ENCODE measurements at regions not wholly inside any gene's neighbourhood (a gene's known extent, or its start where the extent isn't known, plus 50 kb on each side); places are given as distances from the start of the nearest gene placed in this dataset.

DNA sequence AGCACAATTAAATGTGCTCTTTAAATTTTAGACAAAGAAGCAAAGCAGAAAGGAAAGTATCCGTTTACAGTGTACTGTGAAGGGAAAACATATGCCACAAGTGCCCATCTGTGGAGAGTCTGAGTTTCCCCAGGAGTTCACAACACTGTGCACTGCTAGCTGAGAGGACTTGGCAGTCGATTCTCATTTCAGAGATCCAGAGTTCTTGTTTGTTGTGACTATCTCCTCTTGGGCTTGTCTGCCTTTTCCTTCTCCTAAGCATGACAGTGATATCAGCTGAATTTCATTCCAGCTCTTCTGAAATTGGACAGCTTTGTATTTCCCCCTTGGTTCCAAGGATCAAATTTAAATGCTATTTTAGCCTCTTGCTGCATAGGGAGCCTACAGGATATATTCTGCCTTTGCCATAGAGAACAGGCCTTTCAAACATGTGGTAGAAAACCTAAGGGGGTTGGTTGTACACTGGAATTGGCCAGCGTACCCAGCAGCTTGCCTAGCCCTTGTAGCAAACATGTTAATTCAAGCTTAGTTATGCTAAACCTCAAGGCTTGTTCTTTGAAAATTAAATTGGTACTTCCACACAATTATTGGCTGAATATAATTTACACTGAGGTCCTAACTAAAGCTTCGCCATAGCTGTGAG, 259.2 kb upstream of the NOVA1 start:
- Mint-ChIP-seq H3K4me3 (no peak overlapping the region), H3K27me3 (no peaks in the 10 kb centered on the region), H3K27ac (no peak overlapping the region), H3K36me3 (ENCODE audit: low read depth) (no peaks in the 10 kb centered on the region), H3K4me1 (no peaks in the 10 kb centered on the region), H3K9me3 (no peaks in the 10 kb centered on the region)
- DNase-seq (no peak), ATAC-seq (no peak)

DNA sequence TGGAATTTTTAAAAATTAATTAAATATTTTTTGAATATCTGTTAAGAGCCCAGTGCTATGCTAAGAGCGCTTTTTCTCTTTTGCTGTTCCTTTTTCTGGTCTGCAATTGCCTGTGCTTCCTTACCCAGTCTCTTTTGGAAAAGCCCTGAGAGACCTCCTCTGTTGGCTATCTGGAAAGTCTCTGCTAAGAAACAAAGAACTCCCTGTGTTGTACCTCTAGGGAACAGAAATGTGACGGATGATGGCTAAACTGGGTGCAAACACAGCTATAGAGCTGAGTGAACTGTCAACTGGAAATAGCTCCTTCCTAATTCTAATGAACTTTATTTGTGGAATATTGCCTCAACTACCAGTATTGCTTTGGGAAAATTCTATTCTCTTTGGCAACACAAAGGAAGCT, 261.6 kb upstream of the NOVA1 start:
- Mint-ChIP-seq H3K4me3 (no peak overlapping the region), H3K27me3 (no peaks in the 10 kb centered on the region), H3K4me1 (no peaks in the 10 kb centered on the region), H3K36me3 (ENCODE audit: low read depth) (no peaks in the 10 kb centered on the region), H3K27ac (no peak overlapping the region), H3K9me3 (no peaks in the 10 kb centered on the region)
- ATAC-seq: no peak
- no peak for DNase-seq

DNA sequence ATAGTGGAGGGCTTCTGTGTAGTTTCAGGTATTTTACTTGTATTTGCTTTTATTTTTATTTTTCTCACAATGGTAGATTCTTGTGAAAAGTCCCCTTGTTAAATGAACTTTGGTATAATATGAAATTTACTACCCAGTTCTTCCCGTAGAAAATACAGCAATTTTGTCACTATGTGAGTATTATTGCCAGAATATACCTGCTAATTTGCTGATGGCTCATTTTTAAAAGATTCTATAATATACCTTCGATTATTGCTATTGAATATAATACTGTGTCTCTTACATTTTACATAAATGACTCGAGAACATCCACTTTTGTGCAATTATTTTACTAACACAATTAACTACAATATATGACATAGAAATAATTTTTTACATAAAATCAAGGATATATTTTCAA, 262.3 kb upstream of the NOVA1 start:
- H3K4me3 Mint-ChIP-seq: no peak overlapping the region
- DNase-seq (no peak), ATAC-seq (no peak)
- no peaks in the 10 kb centered on the region for H3K4me1 Mint-ChIP-seq
- H3K27ac Mint-ChIP-seq: no peak overlapping the region
- no peaks in the 10 kb centered on the region for H3K9me3 Mint-ChIP-seq
- H3K36me3 Mint-ChIP-seq (ENCODE audit: low read depth): no peaks in the 10 kb centered on the region
- no peaks in the 10 kb centered on the region for H3K27me3 Mint-ChIP-seq

DNA sequence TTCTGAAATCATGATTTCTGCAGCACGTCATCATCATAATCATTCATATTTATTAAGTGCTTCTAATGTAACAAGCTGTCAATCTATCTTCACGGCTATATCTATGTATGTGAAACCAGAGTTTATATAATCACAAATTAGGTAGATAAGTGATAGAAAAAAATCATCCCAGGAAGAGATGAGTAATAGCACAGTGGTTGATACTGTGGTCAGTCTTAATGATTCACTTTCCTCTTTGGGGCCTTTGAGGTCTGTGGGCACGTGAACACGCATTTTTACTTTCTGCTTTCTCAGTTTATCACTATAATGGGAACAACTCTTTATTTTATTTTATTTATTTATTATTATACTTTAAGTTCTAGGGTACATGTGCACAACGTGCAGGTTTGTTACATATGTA, 265.9 kb upstream of the NOVA1 start:
- DNase-seq: no peak
- no peak for ATAC-seq
- no peaks in the 10 kb centered on the region for H3K36me3 Mint-ChIP-seq (ENCODE audit: low read depth)
- peaks cover 5% of the 10 kb centered on the region for H3K9me3 Mint-ChIP-seq
- H3K4me1 Mint-ChIP-seq: no peaks in the 10 kb centered on the region
- H3K4me3 Mint-ChIP-seq: no peak overlapping the region
- H3K27me3 Mint-ChIP-seq: no peaks in the 10 kb centered on the region
- H3K27ac Mint-ChIP-seq: no peak overlapping the region

DNA sequence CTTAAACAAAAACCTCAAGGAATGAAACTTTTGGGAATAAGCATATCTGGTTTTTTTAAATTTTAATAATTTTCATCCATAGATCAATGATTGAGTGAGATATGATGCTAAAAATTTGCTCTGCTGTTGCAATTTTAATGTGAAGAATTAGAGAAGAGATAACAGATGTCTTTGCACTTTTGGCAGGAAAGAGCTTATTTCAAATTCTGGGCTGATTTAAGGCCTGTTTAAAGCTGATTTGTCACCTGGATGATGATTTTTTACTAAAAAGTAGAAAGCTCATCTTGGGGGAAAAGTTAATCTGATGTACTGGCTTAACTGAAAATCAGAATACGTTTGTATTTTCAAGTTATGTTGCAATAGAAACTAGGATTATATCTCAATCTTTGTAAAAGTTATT, 268.9 kb upstream of the NOVA1 start:
- Mint-ChIP-seq H3K9me3 (peaks cover 7% of the 10 kb centered on the region), H3K4me3 (no peak overlapping the region), H3K27me3 (no peaks in the 10 kb centered on the region), H3K4me1 (no peaks in the 10 kb centered on the region), H3K27ac (no peak overlapping the region), H3K36me3 (ENCODE audit: low read depth) (no peaks in the 10 kb centered on the region)
- ATAC-seq: no peak
- DNase-seq: no peak

DNA sequence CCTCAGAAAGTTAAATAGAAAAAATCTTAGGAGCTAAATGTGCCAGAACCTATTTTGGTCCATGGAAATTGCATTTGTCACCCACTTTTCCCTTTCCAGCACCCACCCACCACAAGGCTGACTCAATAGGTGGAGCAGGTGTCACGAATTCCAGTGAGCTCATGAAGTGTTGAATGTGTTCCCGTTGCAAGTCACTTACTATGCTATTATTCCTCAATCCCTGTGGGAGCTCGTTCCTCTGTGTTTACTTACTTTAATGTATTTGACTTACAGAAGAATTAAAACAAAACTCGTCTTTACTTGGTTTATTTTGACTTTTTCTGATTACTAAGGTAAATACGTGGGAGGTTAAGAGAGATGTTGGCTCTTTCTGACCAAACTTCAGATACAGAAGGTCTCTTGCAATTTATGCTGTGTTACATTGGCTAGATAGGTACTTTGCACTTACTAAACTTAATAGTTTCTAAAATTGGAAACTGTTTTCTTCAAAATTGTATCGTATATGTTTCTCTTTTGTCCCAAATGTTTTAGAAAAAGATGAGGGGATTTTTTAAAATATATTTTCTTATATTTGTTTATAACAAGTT, 269.4 kb upstream of the NOVA1 start:
- no peak for DNase-seq
- no peaks in the 10 kb centered on the region for H3K27me3 Mint-ChIP-seq
- no peak overlapping the region for H3K4me3 Mint-ChIP-seq
- no peak for ATAC-seq
- no peaks in the 10 kb centered on the region for H3K4me1 Mint-ChIP-seq
- H3K27ac Mint-ChIP-seq: no peak overlapping the region
- H3K9me3 Mint-ChIP-seq: peaks cover 7% of the 10 kb centered on the region
- H3K36me3 Mint-ChIP-seq (ENCODE audit: low read depth): no peaks in the 10 kb centered on the region

DNA sequence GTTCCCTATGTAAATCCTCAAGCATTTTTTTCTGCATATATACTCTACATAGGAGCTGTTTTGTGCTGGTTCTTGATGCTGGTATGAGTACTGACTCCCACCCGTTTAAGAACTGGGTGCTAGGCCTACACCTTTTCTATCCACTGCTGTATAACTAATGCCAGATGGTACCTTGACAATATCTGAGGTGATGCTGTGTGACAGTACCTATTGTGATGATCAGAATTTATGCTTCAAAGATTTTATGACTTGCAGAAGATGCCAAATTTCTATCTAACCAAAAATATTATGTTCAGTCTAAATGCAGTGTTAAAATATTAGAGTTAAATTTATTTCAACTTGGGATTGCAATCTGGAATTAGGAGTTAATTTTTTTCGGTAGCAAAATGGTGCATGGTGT, 272.3 kb upstream of the NOVA1 start:
- Mint-ChIP-seq H3K27me3 (no peaks in the 10 kb centered on the region), H3K9me3 (peaks cover 7% of the 10 kb centered on the region), H3K36me3 (ENCODE audit: low read depth) (no peaks in the 10 kb centered on the region), H3K4me1 (no peaks in the 10 kb centered on the region), H3K27ac (no peak overlapping the region), H3K4me3 (no peak overlapping the region)
- DNase-seq (no peak), ATAC-seq (no peak)

DNA sequence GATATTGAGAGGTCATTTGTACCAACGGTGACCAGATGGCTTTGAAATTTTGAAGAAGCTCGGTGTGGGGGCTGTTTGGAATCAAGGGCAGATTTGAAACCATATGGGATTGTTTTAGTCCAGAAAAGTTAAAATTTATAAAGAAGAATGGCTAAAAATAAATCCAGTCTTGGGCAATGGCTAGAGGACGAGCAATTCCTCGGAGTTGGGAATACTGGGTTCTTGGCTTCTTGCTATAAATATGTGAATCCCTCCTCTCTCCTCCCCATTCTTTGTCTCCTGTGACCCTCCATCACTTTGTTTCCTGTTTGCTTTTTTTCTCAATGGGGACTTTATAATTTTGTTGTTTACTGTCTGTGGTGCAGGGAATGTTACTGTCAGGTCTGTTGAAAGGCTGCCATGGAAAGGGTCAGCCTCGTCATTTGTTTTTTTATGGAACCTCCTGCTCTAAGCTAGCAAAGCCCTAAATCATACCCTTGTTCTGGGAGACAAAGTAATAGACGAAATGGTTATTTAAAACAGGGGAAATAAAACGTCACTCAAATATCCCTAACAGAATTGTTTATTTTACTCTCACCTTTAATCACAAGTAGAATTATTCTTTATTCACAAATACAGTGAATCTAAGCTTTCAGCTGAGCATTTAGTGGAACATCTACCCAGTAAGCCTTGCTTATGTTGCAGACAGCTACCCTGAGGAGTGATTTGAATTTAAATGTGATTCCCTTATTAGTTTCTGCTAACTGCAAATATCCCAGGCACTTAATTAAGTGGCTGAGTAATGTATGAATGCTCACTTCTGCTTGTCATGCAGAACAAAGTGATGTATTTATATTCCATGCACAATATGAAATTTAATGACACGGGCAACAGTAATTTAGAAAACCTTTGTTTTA, 273.1 kb upstream of the NOVA1 start:
- no peak overlapping the region for H3K4me3 Mint-ChIP-seq
- no peak overlapping the region for H3K27ac Mint-ChIP-seq
- H3K4me1 Mint-ChIP-seq: no peaks in the 10 kb centered on the region
- DNase-seq (no peak), ATAC-seq (no peak)
- H3K9me3 Mint-ChIP-seq: peaks cover 7% of the 10 kb centered on the region
- H3K36me3 Mint-ChIP-seq (ENCODE audit: low read depth): no peaks in the 10 kb centered on the region
- H3K27me3 Mint-ChIP-seq: no peaks in the 10 kb centered on the region

DNA sequence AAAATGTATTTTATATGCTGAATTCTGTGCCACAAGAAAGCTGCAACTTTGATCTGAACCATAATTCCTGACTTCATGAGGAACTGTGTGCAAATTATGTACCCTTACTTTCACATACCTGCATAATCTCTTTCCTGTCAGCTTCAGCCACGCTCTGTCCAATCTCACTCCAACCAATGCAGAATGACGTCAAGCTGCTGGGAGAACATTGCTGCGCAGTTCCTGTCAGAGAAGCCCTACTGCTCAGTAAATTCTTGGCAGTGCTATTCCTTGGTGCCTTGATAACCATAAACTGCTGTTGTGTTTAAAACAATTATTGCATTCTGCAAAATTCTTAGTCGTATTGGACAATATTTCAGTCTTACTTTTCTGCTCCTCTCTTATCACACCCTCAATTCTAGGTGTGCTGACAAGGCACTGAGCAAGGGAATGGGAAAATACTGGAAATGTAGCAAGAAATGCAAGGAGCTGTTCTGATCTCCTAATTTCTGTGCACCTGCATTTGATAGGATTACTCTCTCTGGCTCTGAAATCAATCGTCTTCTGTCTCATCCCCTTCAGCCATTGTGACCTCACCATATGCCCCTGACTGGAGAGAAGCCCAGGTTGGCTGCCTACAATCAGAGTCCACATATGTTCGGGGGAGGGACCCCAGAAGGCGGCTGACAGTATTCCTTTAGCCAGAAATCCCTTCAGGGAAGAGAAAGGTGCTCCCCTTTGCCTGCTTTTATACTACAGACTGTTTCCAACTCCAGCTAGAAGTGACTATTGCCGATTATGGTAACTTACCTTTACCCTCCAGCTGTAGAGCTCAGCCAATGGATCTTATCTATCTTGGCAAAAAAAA, 274.9 kb upstream of the NOVA1 start:
- Mint-ChIP-seq H3K4me1 (no peaks in the 10 kb centered on the region), H3K36me3 (ENCODE audit: low read depth) (no peaks in the 10 kb centered on the region), H3K27me3 (no peaks in the 10 kb centered on the region), H3K4me3 (no peak overlapping the region), H3K9me3 (peaks cover 4% of the 10 kb centered on the region), H3K27ac (no peak overlapping the region)
- DNase-seq (no peak), ATAC-seq (no peak)

DNA sequence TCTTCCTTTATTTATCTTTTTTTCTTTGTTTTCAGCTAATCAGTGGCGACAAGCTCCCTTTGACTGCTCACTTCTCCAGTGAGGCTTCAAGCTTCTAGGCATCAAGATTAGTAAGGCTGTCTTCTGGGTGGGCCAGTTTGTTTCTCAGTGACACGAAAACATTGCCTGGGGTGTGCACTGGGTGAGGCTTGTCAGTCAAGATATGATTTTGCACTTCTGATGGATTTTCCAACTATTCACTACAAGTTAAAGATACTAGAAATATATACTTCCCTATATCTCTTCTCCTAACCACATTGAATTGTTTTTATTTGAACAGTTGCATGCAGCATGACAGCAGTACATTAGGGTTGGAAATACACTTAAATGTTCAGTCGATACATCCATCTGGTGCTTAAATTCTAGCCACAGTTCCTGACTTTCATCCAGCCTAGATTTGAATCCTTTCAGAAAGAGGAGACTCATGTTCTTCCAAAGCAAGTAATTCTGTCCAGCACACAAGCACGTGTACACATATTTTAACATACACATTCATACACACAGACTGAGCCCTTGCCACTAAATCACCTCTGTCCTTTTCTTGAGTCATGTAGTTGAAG, 275.6 kb upstream of the NOVA1 start:
- no peak for DNase-seq
- Mint-ChIP-seq H3K9me3 (peaks cover 4% of the 10 kb centered on the region), H3K4me3 (no peak overlapping the region), H3K4me1 (no peaks in the 10 kb centered on the region), H3K36me3 (ENCODE audit: low read depth) (no peaks in the 10 kb centered on the region), H3K27me3 (no peaks in the 10 kb centered on the region), H3K27ac (no peak overlapping the region)
- no peak for ATAC-seq

DNA sequence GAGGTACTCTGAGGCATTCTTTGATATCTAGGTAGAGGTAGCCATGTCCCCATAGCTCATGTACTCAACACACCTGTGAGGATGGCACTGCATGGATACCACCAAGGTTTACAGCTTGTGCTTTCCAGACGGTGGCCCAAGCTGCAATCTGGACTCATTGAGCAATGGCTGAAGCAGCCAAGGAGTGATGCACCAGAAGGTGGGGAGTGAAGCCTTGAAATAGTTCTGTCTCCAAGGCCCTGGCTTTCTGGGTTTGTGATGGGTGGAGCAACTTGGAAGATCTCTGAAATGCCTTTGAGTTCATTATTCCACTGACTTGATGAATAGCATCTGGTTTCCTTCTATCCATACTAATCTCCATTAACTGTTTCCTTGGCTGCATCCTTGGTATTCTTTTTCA, 290.0 kb upstream of the NOVA1 start:
- no peak overlapping the region for H3K4me3 Mint-ChIP-seq
- no peak for ATAC-seq
- H3K9me3 Mint-ChIP-seq: peaks cover 31% of the 10 kb centered on the region
- H3K27ac Mint-ChIP-seq: no peak overlapping the region
- DNase-seq: no peak
- no peaks in the 10 kb centered on the region for H3K4me1 Mint-ChIP-seq
- H3K36me3 Mint-ChIP-seq (ENCODE audit: low read depth): no peaks in the 10 kb centered on the region
- H3K27me3 Mint-ChIP-seq: no peaks in the 10 kb centered on the region

DNA sequence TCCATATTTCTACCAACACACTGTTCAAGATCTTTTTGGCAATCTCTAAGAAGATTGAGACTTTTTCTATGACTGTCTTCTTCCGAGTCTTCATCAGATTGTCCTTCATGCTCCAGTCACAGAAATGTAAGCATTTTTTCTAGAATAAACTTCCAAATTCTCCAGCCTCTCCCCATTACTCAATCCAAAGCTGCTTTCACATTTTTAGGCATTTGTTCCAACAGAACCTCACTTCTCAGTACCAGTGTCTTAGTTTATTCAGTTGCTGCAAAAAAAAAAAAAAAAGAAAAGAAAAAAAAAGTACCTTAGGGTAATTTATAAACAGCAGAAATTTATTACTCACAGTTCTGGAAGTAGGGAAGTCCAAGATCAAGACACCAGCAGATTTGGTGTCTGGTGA, 290.8 kb upstream of the NOVA1 start:
- Mint-ChIP-seq H3K27ac (no peak overlapping the region), H3K36me3 (ENCODE audit: low read depth) (no peaks in the 10 kb centered on the region), H3K9me3 (peaks cover 28% of the 10 kb centered on the region), H3K27me3 (no peaks in the 10 kb centered on the region), H3K4me1 (no peaks in the 10 kb centered on the region), H3K4me3 (no peak overlapping the region)
- no peak for DNase-seq
- ATAC-seq: no peak

DNA sequence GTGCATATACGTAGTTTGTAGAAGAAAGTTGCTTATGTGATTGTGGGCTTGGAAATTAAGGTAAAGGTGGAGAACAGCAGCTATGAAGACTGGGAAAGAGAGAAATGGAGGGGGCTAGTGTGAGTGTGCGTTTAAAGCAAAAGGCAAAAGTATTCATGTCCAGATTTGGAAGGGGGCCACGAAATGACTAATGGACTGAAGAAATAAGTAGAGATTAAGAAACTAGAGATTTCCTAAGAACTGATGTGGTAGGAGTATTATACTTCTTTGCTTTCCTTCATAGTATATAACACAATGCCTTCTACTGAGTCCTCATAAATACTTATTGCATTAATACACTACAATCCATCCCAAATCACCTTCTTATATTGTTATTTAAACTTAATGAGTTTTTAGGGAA, 298.6 kb upstream of the NOVA1 start:
- Mint-ChIP-seq H3K27ac (no peak overlapping the region), H3K27me3 (no peaks in the 10 kb centered on the region), H3K9me3 (peaks cover 21% of the 10 kb centered on the region), H3K36me3 (ENCODE audit: low read depth) (no peaks in the 10 kb centered on the region), H3K4me3 (no peak overlapping the region), H3K4me1 (no peaks in the 10 kb centered on the region)
- ATAC-seq (no peak), DNase-seq (no peak)

DNA sequence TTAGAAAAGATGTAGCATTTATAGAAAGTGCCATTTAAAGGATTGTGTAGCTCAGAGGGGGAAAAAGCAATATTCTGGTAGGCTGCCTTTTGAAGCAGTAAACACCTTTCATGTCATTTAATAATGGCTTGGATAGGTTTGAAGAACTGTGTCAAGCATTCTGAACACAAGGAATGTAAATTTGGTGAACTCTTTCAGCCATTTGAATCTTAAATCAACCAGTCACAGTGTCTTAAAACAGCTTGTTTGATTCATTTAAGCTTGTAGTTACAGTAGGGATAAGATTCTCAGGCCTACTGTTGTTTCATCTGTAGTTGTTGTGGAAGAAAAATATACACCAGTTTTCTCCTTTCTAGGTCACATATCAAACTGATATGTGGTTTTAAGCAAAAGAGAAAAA, 299.4 kb upstream of the NOVA1 start:
- no peak for DNase-seq
- Mint-ChIP-seq H3K9me3 (peaks cover 21% of the 10 kb centered on the region), H3K4me1 (no peaks in the 10 kb centered on the region), H3K4me3 (no peak overlapping the region), H3K36me3 (ENCODE audit: low read depth) (no peaks in the 10 kb centered on the region), H3K27ac (no peak overlapping the region), H3K27me3 (no peaks in the 10 kb centered on the region)
- ATAC-seq: no peak
